BLaER1 treated with 17β-estradiol and CSF1 and Interleukin-3, amounts not matched to agents 10 nM and 100 nM (cell line): ENCODE measurements at regions not wholly inside any gene's neighbourhood (a gene's known extent, or its start where the extent isn't known, plus 50 kb on each side); places are given as distances from the start of the nearest gene placed in this dataset.
"Not testable (repeated sequence)": the region's sequence is repeated elsewhere in the genome, so short reads cannot be mapped to it uniquely, and the experiment has no call there.

Source experiments
- H3K27ac ChIP-seq, 11 experiments: shearing (Covaris generic); formaldehyde crosslinking; 2 replicates each; pipeline ENCODE4 v1.8.1; 2022
- H3K27me3 ChIP-seq, 11 experiments: shearing (Covaris generic); formaldehyde crosslinking; 2 replicates each; pipeline ENCODE4 v1.8.1; 2022
- H3K36me3 ChIP-seq, 11 experiments: shearing (Covaris generic); formaldehyde crosslinking; 2 replicates each; pipeline ENCODE4 v1.8.1; 2022
- H3K4me1 ChIP-seq, 10 experiments: shearing (Covaris generic); formaldehyde crosslinking; 2 replicates each; pipeline ENCODE4 v1.8.1; 2022
- H3K4me2 ChIP-seq, 11 experiments: shearing (Covaris generic); formaldehyde crosslinking; 2 replicates each; pipeline ENCODE4 v1.8.1; 2022
- H3K4me3 ChIP-seq, 10 experiments: shearing (Covaris generic); formaldehyde crosslinking; 2 replicates each; pipeline ENCODE4 v1.8.1; 2022
- H3K9ac ChIP-seq, 11 experiments: shearing (Covaris generic); formaldehyde crosslinking; 2 replicates each; pipeline ENCODE4 v1.8.1; 2022
- H3K9me3 ChIP-seq, 11 experiments: shearing (Covaris generic); formaldehyde crosslinking; replicated peaks in 1 of 11; 2 replicates each; pipeline ENCODE4 v1.8.1; 2022
- H4K20me1 ChIP-seq, 11 experiments: shearing (Covaris generic); formaldehyde crosslinking; 2 replicates each; pipeline ENCODE4 v1.8.1; 2022
- Cebpa-rat ChIP-seq, 11 experiments: shearing (Covaris generic); IDR thresholded peaks; 2 replicates each; pipeline ENCODE4 v1.8.1; 2022

GRCh38 chrX:88284844-88285243 is 462.2 kb upstream of the CPXCR1 start:
- Histone ChIP-seq H3K9ac (no peak overlapping the region), H3K27ac (no peak overlapping the region), H3K4me3 (no peak overlapping the region), H3K9me3 (peaks cover 0 to 5% (median 4%) of the 10 kb centered on the region in 11 experiments; a peak in 10 of 22 replicates), H3K4me2 (no peak overlapping the region), H3K27me3 (peaks cover 0 to 30% (median 21%) of the 10 kb centered on the region in 11 experiments; a peak in 16 of 22 replicates), H3K4me1 (no peaks in the 10 kb centered on the region), H3K36me3 (no peaks in the 10 kb centered on the region), H4K20me1 (no peaks in the 10 kb centered on the region)
- TF ChIP-seq Cebpa-rat (IDR thresholded peaks at IDR 0.05): no peak

GRCh38 chrX:88313972-88314371 is 433.1 kb upstream of the CPXCR1 start:
- H3K4me3 ChIP-seq, H3K27ac ChIP-seq, H3K4me2 ChIP-seq: not testable (repeated sequence)

GRCh38 chrX:88325634-88326033 is 421.4 kb upstream of the CPXCR1 start:
- Histone ChIP-seq H3K27ac (no peak overlapping the region), H3K4me3 (no peak overlapping the region), H3K4me1 (no peaks in the 10 kb centered on the region), H3K27me3 (peaks cover 8 to 51% (median 41%) of the 10 kb centered on the region in 11 experiments), H4K20me1 (no peaks in the 10 kb centered on the region), H3K36me3 (no peaks in the 10 kb centered on the region), H3K9me3 (no peaks in the 10 kb centered on the region; a peak in 1 of 22 replicates), H3K9ac (no peak overlapping the region), H3K4me2 (no peak overlapping the region)
- no peak for TF ChIP-seq Cebpa-rat (IDR thresholded peaks at IDR 0.05)

More at GRCh38 chrX:88313972-88314371, 433.1 kb upstream of the CPXCR1 start:
- H3K9ac ChIP-seq, H3K4me1 ChIP-seq, H4K20me1 ChIP-seq, H3K36me3 ChIP-seq: not testable (repeated sequence)
- peaks cover 10 to 93% (median 74%) of the 10 kb centered on the region in 11 experiments; a peak in 19 of 22 replicates for H3K27me3 ChIP-seq
- peaks cover 0 to 16% (median 4%) of the 10 kb centered on the region in 11 experiments; a peak in 4 of 22 replicates for H3K9me3 ChIP-seq

GRCh38 chrX:88355252-88355651 is 391.8 kb upstream of the CPXCR1 start:
- H3K9ac ChIP-seq: no peak overlapping the region
- peaks cover 18 to 89% (median 54%) of the 10 kb centered on the region in 11 experiments; a peak in 21 of 22 replicates for H3K27me3 ChIP-seq
- TF ChIP-seq Cebpa-rat (IDR thresholded peaks at IDR 0.05): no peak
- no peak overlapping the region for H3K27ac ChIP-seq
- H4K20me1 ChIP-seq: no peaks in the 10 kb centered on the region; a peak in 1 of 22 replicates
- H3K4me2 ChIP-seq: no peak overlapping the region
- H3K9me3 ChIP-seq: peaks cover 0 to 6% (median 0%) of the 10 kb centered on the region in 11 experiments; a peak in 5 of 22 replicates
- H3K4me1 ChIP-seq: no peaks in the 10 kb centered on the region
- H3K36me3 ChIP-seq: no peaks in the 10 kb centered on the region
- no peak overlapping the region for H3K4me3 ChIP-seq

- Histone ChIP-seq H4K20me1 (no peaks in the 10 kb centered on the region), H3K4me3 (no peak overlapping the region; a peak in 1 of 20 replicates), H3K9ac (no peak overlapping the region), H3K9me3 (peaks cover 29 to 41% (median 36%) of the 10 kb centered on the region in 11 experiments), H3K27me3 (peaks cover 36 to 79% (median 61%) of the 10 kb centered on the region in 11 experiments), H3K4me1 (no peaks in the 10 kb centered on the region), H3K4me2 (no peak overlapping the region), H3K27ac (no peak overlapping the region), H3K36me3 (no peaks in the 10 kb centered on the region)
- TF ChIP-seq Cebpa-rat (IDR thresholded peaks at IDR 0.05): no peak
Measured at GRCh38 chrX:88366314-88366713, 380.7 kb upstream of the CPXCR1 start.

- Histone ChIP-seq H3K9me3 (peaks cover 0 to 8% (median 0%) of the 10 kb centered on the region in 11 experiments; a peak in 3 of 22 replicates), H3K4me1 (no peaks in the 10 kb centered on the region), H3K27me3 (peaks cover 56 to 97% (median 88%) of the 10 kb centered on the region in 11 experiments), H3K9ac (no peak overlapping the region), H4K20me1 (no peaks in the 10 kb centered on the region; a peak in 1 of 22 replicates), H3K4me3 (no peak overlapping the region), H3K4me2 (no peak overlapping the region), H3K36me3 (no peaks in the 10 kb centered on the region), H3K27ac (no peak overlapping the region)
- TF ChIP-seq Cebpa-rat (IDR thresholded peaks at IDR 0.05): no peak
Measured at GRCh38 chrX:88378406-88378805, 368.6 kb upstream of the CPXCR1 start.

GRCh38 chrX:88397551-88397950 is 349.5 kb upstream of the CPXCR1 start:
- H3K4me3 ChIP-seq: no peak overlapping the region
- no peaks in the 10 kb centered on the region for H4K20me1 ChIP-seq
- no peak overlapping the region for H3K27ac ChIP-seq
- no peaks in the 10 kb centered on the region for H3K36me3 ChIP-seq
- no peak for TF ChIP-seq Cebpa-rat (IDR thresholded peaks at IDR 0.05)
- no peaks in the 10 kb centered on the region for H3K4me1 ChIP-seq
- H3K9ac ChIP-seq: no peak overlapping the region
- no peak overlapping the region for H3K4me2 ChIP-seq
- no peaks in the 10 kb centered on the region for H3K9me3 ChIP-seq
- peaks cover 31 to 87% (median 56%) of the 10 kb centered on the region in 11 experiments; a peak in 21 of 22 replicates for H3K27me3 ChIP-seq

- no peaks in the 10 kb centered on the region for H3K36me3 ChIP-seq
- peaks cover 0 to 6% (median 0%) of the 10 kb centered on the region in 11 experiments; a peak in 5 of 22 replicates for H3K9me3 ChIP-seq
- no peak overlapping the region for H3K4me2 ChIP-seq
- H3K4me1 ChIP-seq: no peaks in the 10 kb centered on the region
- H3K4me3 ChIP-seq: no peak overlapping the region
- TF ChIP-seq Cebpa-rat (IDR thresholded peaks at IDR 0.05): no peak
- H3K27ac ChIP-seq: no peak overlapping the region
- no peak overlapping the region for H3K9ac ChIP-seq
- no peaks in the 10 kb centered on the region for H4K20me1 ChIP-seq
- peaks cover 16 to 84% (median 75%) of the 10 kb centered on the region in 11 experiments; a peak in 20 of 22 replicates for H3K27me3 ChIP-seq
Measured at GRCh38 chrX:88416002-88416401, 331.0 kb upstream of the CPXCR1 start.

- Histone ChIP-seq H3K27me3 (peaks cover 18 to 82% (median 72%) of the 10 kb centered on the region in 11 experiments; a peak in 20 of 22 replicates), H3K9me3 (peaks cover 0 to 6% (median 0%) of the 10 kb centered on the region in 11 experiments; a peak in 5 of 22 replicates), H3K9ac (no peak overlapping the region), H3K4me2 (0 out of 22 replicates have a peak overlapping the region, but pooled peaks of 1 of the 11 experiments have one; percentile 17), H3K4me3 (no peak overlapping the region), H3K36me3 (no peaks in the 10 kb centered on the region), H3K4me1 (no peaks in the 10 kb centered on the region), H3K27ac (no peak overlapping the region), H4K20me1 (no peaks in the 10 kb centered on the region; a peak in 1 of 22 replicates)
- no peak for TF ChIP-seq Cebpa-rat (IDR thresholded peaks at IDR 0.05)
Measured at GRCh38 chrX:88416965-88417364, 330.1 kb upstream of the CPXCR1 start.

GRCh38 chrX:88424071-88424470 is 323.0 kb upstream of the CPXCR1 start:
- Histone ChIP-seq H3K27me3 (peaks cover 57 to 93% (median 80%) of the 10 kb centered on the region in 11 experiments), H3K36me3 (no peaks in the 10 kb centered on the region), H3K9me3 (peaks cover 0 to 6% (median 0%) of the 10 kb centered on the region in 11 experiments; a peak in 5 of 22 replicates), H3K4me1 (no peaks in the 10 kb centered on the region), H4K20me1 (peaks cover 0 to 5% (median 0%) of the 10 kb centered on the region in 11 experiments; a peak in 4 of 22 replicates), H3K4me3 (no peak overlapping the region), H3K9ac (no peak overlapping the region), H3K4me2 (no peak overlapping the region), H3K27ac (no peak overlapping the region)
- TF ChIP-seq Cebpa-rat (IDR thresholded peaks at IDR 0.05): no peak
